ENCODE measurements at regions not wholly inside any gene's neighbourhood (a gene's known extent, or its start where the extent isn't known, plus 50 kb on each side); places are given as distances from the start of the nearest gene placed in this dataset.

GRCh38 chr13:33380487-33381079, 95.0 kb upstream of the STARD13 start:
- TF ChIP-seq CTCF (IDR thresholded peaks at IDR 0.05; ENCODE audit: borderline replicate concordance): no peak
- Histone ChIP-seq H3K4me1 (peaks cover 15% of the 10 kb centered on the region), H3K27ac (replicated peaks) (no peak overlapping the region), H3K27me3 (ENCODE audit: low read depth) (no peaks in the 10 kb centered on the region), H3K4me3 (no peak overlapping the region), H3K36me3 (no peaks in the 10 kb centered on the region), H3K9me3 (replicated peaks) (no peaks in the 10 kb centered on the region)
- DNase-seq: no peak
- intact Hi-C loops (cut with micrococcal nuclease): no loop called here

- intact Hi-C loops (cut with micrococcal nuclease): no loop called here
Observed at GRCh38 chr13:33381180-33381579, 95.6 kb upstream of the STARD13 start.

GRCh38 chr13:33381906-33382305, 96.4 kb upstream of the STARD13 start:
- Histone ChIP-seq H3K9me3 (replicated peaks) (no peaks in the 10 kb centered on the region), H3K27ac (replicated peaks) (no peak overlapping the region), H3K36me3 (no peaks in the 10 kb centered on the region), H3K4me1 (peaks cover 15% of the 10 kb centered on the region), H3K4me3 (no peak overlapping the region), H3K27me3 (ENCODE audit: low read depth) (no peaks in the 10 kb centered on the region)
- DNase-seq: no peak
- no peak for TF ChIP-seq CTCF (IDR thresholded peaks at IDR 0.05; ENCODE audit: borderline replicate concordance)
- intact Hi-C loops (cut with micrococcal nuclease): no loop called here

More at GRCh38 chr13:33381180-33381579, 95.6 kb upstream of the STARD13 start:
- H3K27ac ChIP-seq (replicated peaks): no peak overlapping the region
- no peaks in the 10 kb centered on the region for H3K27me3 ChIP-seq (ENCODE audit: low read depth)
- H3K9me3 ChIP-seq (replicated peaks): no peaks in the 10 kb centered on the region
- peaks cover 15% of the 10 kb centered on the region for H3K4me1 ChIP-seq
- DNase-seq: no peak
- H3K36me3 ChIP-seq: no peaks in the 10 kb centered on the region
- no peak for TF ChIP-seq CTCF (IDR thresholded peaks at IDR 0.05; ENCODE audit: borderline replicate concordance)
- no peak overlapping the region for H3K4me3 ChIP-seq

- Histone ChIP-seq H3K27ac (replicated peaks) (no peak overlapping the region), H3K36me3 (no peaks in the 10 kb centered on the region), H3K4me1 (peaks cover 21% of the 10 kb centered on the region), H3K27me3 (ENCODE audit: low read depth) (no peaks in the 10 kb centered on the region), H3K4me3 (no peak overlapping the region), H3K9me3 (replicated peaks) (no peaks in the 10 kb centered on the region)
- TF ChIP-seq CTCF (IDR thresholded peaks at IDR 0.05; ENCODE audit: borderline replicate concordance): no peak
- intact Hi-C loops (cut with micrococcal nuclease): no loop called here
- no peak for DNase-seq
Observed at GRCh38 chr13:33383724-33384577, 98.4 kb upstream of the STARD13 start.

- intact Hi-C loops (cut with micrococcal nuclease): no loop called here
- Histone ChIP-seq H3K27me3 (ENCODE audit: low read depth) (no peaks in the 10 kb centered on the region), H3K36me3 (no peaks in the 10 kb centered on the region), H3K9me3 (replicated peaks) (no peaks in the 10 kb centered on the region), H3K27ac (replicated peaks) (no peak overlapping the region), H3K4me1 (peaks cover 13% of the 10 kb centered on the region), H3K4me3 (no peak overlapping the region)
- TF ChIP-seq CTCF (IDR thresholded peaks at IDR 0.05; ENCODE audit: borderline replicate concordance): no peak
- no peak for DNase-seq
Observed at GRCh38 chr13:33388286-33388998, 102.9 kb upstream of the STARD13 start.
